ENCODE measurements at regions not wholly inside any gene's neighbourhood (a gene's known extent, or its start where the extent isn't known, plus 50 kb on each side); places are given as distances from the start of the nearest gene placed in this dataset.

GRCh38 chr4:170610434-170610833 lies 520.7 kb upstream of the AADAT start:
- Mint-ChIP-seq H3K36me3 (ENCODE audit: low read depth, unreplicated experiment) (no peaks in the 10 kb centered on the region), H3K27me3 (ENCODE audit: low read depth, unreplicated experiment) (no peaks in the 10 kb centered on the region), H3K27ac (ENCODE audit: unreplicated experiment) (no peak overlapping the region), H3K9me3 (ENCODE audit: unreplicated experiment) (peaks cover 5% of the 10 kb centered on the region), H3K4me3 (ENCODE audit: unreplicated experiment) (no peak overlapping the region), H3K4me1 (ENCODE audit: low read depth, unreplicated experiment) (no peaks in the 10 kb centered on the region)
- no peak overlapping the region for H3K27ac ChIP-seq (ENCODE audit: low read depth, low read length)
- no peaks in the 10 kb centered on the region for H3K27me3 ChIP-seq (ENCODE audit: insufficient read depth, low read length)
- no peaks in the 10 kb centered on the region for H4K20me1 ChIP-seq (ENCODE audit: insufficient read depth, low read length)
- DNase-seq (ENCODE audit: low read depth) (no peak), FAIRE-seq (no peak)
- no peaks in the 10 kb centered on the region for H3K9me3 ChIP-seq (ENCODE audit: insufficient read depth, low read depth, low read length)
- H3K4me1 ChIP-seq (ENCODE audit: insufficient read depth, low read length), result no peaks in the 10 kb centered on the region
- no peak overlapping the region for H3K9ac ChIP-seq (ENCODE audit: low read length)
- TF ChIP-seq EZH2 (IDR thresholded peaks at IDR 0.05; ENCODE audit: insufficient read depth, low read length) (no peak), CTCF (IDR thresholded peaks at IDR 0.05; ENCODE audit: insufficient read depth, low read depth, low read length) (no peak)
- H3K36me3 ChIP-seq (ENCODE audit: insufficient read depth, low read length), result no peaks in the 10 kb centered on the region
- no peak overlapping the region for H3K4me3 ChIP-seq (ENCODE audit: insufficient read depth, low read depth, low read length)
- H3K79me2 ChIP-seq (ENCODE audit: insufficient read depth, low read length), result no peaks in the 10 kb centered on the region
- H3K4me2 ChIP-seq (ENCODE audit: low read length), result no peak overlapping the region
- no peak overlapping the region for H2AFZ ChIP-seq (ENCODE audit: low read depth, low read length)

- H3K27me3 Mint-ChIP-seq (ENCODE audit: low read depth, unreplicated experiment), result no peaks in the 10 kb centered on the region
- FAIRE-seq, result no peak
Observed at GRCh38 chr4:170599894-170600293, 510.1 kb upstream of the AADAT start.

More at GRCh38 chr4:170599894-170600293, 510.1 kb upstream of the AADAT start:
- Mint-ChIP-seq H3K4me3 (ENCODE audit: unreplicated experiment) (no peak overlapping the region), H3K9me3 (ENCODE audit: unreplicated experiment) (no peaks in the 10 kb centered on the region), H3K36me3 (ENCODE audit: low read depth, unreplicated experiment) (no peaks in the 10 kb centered on the region), H3K27ac (ENCODE audit: unreplicated experiment) (no peak overlapping the region), H3K4me1 (ENCODE audit: low read depth, unreplicated experiment) (no peaks in the 10 kb centered on the region)
- Histone ChIP-seq H4K20me1 (ENCODE audit: insufficient read depth, low read length) (no peaks in the 10 kb centered on the region), H3K4me2 (ENCODE audit: low read length) (no peak overlapping the region), H3K9me3 (ENCODE audit: insufficient read depth, low read depth, low read length) (no peaks in the 10 kb centered on the region), H3K9ac (ENCODE audit: low read length) (no peak overlapping the region), H3K36me3 (ENCODE audit: insufficient read depth, low read length) (no peaks in the 10 kb centered on the region), H3K27ac (ENCODE audit: low read depth, low read length) (no peak overlapping the region), H3K27me3 (ENCODE audit: insufficient read depth, low read length) (no peaks in the 10 kb centered on the region), H3K4me3 (ENCODE audit: insufficient read depth, low read depth, low read length) (no peak overlapping the region), H2AFZ (ENCODE audit: low read depth, low read length) (no peak overlapping the region), H3K4me1 (ENCODE audit: insufficient read depth, low read length) (no peaks in the 10 kb centered on the region), H3K79me2 (ENCODE audit: insufficient read depth, low read length) (no peaks in the 10 kb centered on the region)
- TF ChIP-seq CTCF (IDR thresholded peaks at IDR 0.05; ENCODE audit: insufficient read depth, low read depth, low read length) (no peak), EZH2 (IDR thresholded peaks at IDR 0.05; ENCODE audit: insufficient read depth, low read length) (no peak)
- DNase-seq (ENCODE audit: low read depth), result no peak

All from astrocyte (in vitro differentiated cells and primary cell).